LNCAP (cell line): ENCODE measurements at regions not wholly inside any gene's neighbourhood (a gene's known extent, or its start where the extent isn't known, plus 50 kb on each side); places are given as distances from the start of the nearest gene placed in this dataset.

ENCODE experiments used
- TF ChIP-seq, protein P1 (sequence below): fragments of 450-650 bp; IDR thresholded peaks from 2 replicates; pipeline ENCODE4 v1.5.1; 2017; ENCODE audit warnings: mild to moderate bottlenecking

DNA sequence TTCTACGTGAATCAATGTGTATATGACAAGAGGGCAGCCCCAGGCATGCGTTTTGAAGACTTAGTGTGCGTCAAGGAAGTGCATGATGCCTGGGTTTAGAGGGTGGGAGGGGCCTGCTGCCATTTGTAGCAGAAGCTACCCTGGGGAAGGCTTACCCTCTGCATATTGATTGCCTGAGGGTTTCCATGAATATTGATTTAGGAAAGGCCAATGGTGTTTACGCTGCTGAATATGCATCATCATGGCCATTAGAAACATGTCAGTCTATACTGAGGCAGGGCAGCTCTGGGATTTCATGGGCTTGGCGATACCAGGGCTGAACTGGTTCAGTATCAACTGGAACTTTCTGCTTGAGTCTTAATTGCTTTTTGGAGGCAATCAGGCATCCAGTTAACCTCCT lies 259.3 kb downstream of the DCDC2C start:
- TF ChIP-seq, protein P1, sequence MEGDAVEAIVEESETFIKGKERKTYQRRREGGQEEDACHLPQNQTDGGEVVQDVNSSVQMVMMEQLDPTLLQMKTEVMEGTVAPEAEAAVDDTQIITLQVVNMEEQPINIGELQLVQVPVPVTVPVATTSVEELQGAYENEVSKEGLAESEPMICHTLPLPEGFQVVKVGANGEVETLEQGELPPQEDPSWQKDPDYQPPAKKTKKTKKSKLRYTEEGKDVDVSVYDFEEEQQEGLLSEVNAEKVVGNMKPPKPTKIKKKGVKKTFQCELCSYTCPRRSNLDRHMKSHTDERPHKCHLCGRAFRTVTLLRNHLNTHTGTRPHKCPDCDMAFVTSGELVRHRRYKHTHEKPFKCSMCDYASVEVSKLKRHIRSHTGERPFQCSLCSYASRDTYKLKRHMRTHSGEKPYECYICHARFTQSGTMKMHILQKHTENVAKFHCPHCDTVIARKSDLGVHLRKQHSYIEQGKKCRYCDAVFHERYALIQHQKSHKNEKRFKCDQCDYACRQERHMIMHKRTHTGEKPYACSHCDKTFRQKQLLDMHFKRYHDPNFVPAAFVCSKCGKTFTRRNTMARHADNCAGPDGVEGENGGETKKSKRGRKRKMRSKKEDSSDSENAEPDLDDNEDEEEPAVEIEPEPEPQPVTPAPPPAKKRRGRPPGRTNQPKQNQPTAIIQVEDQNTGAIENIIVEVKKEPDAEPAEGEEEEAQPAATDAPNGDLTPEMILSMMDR, result no peak

DNA sequence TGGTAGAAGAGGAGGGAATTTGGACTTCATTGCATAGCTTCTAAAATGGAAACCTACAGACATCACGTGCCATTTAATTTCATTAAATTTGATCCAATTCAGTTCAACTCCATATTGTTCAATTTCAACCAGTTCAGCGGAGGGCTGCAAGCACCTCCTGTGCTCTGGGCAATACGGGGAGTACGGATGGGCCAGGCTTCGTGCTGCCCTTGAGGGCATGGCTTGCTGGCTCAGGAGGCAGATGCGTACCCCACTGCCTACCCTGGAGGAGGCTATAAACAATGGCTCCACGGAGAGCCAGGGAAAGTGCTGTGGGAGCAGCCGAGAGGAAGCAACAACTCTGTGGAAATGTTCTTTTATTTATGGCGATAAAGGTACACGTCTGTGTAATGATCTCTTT lies 261.8 kb downstream of the DCDC2C start:
- TF ChIP-seq, protein P1, result no peak

DNA sequence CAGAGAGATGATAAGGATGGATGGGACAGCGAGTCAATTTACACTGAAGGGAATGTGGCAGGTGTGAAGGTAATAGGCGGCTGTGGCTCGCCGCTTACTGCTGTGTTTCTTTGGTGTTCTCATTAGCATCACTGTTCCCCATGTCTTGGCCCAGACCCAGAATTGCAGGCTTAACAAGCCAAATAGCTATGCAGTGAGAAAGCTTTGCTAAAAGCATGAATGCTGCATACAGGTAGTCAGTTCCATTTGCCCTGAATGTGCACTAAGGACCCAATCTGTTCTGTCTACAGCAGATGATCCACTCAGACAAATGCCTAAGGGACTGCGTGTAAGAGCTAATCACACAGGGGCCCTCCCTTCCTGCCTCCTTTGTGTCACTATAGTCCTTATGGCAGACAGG lies 262.6 kb downstream of the DCDC2C start:
- TF ChIP-seq, protein P1, result no peak

DNA sequence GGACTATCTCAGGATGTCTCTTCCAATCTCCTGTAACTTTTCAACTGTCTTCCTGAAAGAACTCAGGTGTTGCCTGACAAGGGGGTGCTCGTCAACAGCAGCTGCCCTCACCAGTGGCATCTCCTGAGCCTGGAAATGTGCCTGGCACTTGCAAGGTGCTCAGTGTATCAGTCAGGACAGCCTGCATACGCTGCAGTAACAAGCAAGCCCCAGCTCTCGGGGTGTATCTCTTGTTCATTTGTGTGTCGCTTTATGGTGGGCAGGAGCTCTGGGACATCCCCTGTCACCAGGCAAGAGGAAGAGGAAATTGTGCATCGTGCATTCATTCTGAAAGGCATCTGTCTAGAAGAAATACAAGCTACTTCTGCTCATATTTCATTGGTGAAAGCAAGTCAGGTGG lies 263.1 kb downstream of the DCDC2C start:
- TF ChIP-seq, protein P1, result no peak

DNA sequence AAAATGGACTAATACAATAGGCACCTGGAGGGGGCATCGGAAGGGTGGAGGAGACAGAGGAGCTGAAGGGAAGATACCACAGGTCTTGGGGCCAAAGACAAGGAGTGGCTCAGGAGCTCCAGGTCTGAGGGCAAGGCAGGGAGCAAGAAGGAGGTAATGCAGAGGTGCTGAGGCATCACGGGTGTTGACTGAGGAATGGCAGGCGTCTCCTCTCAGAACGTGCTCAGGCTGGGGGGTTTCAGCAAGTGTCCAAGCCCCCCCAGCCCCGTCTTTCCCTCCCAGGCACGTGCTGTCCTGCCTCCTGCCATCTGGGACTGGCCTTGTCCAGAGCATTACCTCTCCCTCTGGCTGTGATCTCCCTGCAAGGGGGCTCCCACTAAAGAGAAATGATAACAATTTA lies 265.4 kb downstream of the DCDC2C start:
- TF ChIP-seq, protein P1, result no peak

DNA sequence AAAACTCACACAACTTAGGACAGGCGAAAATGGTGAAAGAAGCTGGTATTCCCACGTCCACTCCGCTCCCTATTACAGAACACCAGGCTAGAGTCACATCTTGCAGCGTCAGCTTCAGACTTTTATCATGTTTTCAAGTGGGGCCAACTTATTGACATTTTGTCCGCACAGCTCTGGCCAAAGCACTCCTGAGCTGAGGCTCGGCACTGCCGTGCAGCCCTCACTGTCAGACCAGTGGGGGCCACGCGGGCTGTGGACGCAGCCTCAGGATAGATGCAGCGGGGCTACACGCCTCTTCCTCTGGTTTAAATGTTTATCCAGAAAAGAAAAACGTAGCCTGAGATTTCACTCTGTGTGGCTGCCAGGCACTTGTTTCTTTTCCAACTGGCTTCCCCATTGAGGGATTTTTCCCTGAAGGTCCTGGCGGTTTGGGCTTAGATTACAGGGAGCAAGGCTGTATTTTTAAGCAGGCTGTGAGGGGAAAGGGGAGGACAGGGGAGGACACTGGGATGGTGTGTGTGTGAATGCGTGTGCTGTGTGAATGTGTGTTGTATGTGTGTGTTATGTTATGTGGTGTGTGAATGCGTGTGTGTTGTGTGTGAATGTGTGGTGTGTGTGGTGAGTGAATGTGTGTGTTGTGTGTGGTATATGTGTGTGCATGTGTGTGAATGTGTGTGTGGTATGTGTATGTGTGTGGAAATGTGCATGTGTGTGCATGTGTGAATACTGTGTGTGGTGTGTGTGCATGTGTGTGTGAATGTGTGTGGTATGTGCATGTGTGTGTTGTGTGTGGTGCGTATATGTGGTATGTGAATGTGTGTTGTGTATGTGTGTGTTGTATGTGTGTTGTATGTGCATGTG lies 267.6 kb downstream of the DCDC2C start:
- TF ChIP-seq, protein P1, result no peak

DNA sequence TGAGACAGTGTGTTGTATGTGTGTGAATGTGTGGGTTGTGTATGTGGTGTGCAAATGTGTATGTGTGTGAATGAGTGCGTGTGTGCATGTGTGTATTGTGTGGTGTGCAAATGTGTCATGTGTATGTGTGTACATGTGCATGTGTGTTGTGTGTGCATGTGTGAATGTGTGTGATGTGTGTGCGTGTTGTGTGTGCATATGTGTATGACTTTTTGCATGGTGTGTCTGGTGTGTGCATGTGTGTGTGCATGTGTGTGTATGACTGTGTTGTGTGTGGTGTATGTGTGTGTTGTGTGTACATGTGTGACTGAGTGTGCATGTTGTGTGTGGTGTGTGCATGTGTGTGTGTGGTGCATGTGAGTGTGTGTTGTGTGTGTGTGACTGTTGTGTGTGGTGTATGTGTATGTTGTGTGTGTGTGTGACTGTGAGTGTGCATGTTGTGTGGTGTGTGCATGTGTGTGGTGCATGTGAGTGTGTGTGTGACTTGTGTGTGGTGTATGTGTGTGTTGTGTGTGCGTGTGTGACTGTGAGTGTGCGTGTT lies 268.3 kb downstream of the DCDC2C start:
- TF ChIP-seq, protein P1, result no peak
